HK-2 (cell line): ENCODE measurements at regions not wholly inside any gene's neighbourhood (a gene's known extent, or its start where the extent isn't known, plus 50 kb on each side); places are given as distances from the start of the nearest gene placed in this dataset.
"Not testable (repeated sequence)": the region's sequence is repeated elsewhere in the genome, so short reads cannot be mapped to it uniquely, and the experiment has no call there.

Experiments
- DNase-seq: peaks from one replicate; pipeline ENCODE4 v3.0.0-alpha.2; 2018; ENCODE audit not compliant: unreplicated experiment

GRCh38 chr10:3347413-3348182 lies 175.0 kb upstream of the PITRM1 start:
- no peak for DNase-seq

- DNase-seq = no peak
Measured at GRCh38 chr10:3346851-3347250, 174.3 kb upstream of the PITRM1 start.

- no peak for DNase-seq
Measured at GRCh38 chr10:3342771-3343170, 170.2 kb upstream of the PITRM1 start.

GRCh38 chr10:3340127-3340730 lies 167.6 kb upstream of the PITRM1 start:
- DNase-seq = no peak

- no peak for DNase-seq
Measured at GRCh38 chr10:3339531-3339950, 167.0 kb upstream of the PITRM1 start.

GRCh38 chr10:3339121-3339520 lies 166.5 kb upstream of the PITRM1 start:
- no peak for DNase-seq

GRCh38 chr10:3337741-3338140 lies 165.2 kb upstream of the PITRM1 start:
- no peak for DNase-seq

- no peak for DNase-seq
Measured at GRCh38 chr10:3336673-3337293, 164.2 kb upstream of the PITRM1 start.

GRCh38 chr10:3333426-3333825 lies 160.8 kb upstream of the PITRM1 start:
- DNase-seq = no peak

- no peak for DNase-seq
Measured at GRCh38 chr10:3331690-3332230, 159.2 kb upstream of the PITRM1 start.

GRCh38 chr10:3331187-3331586 lies 158.6 kb upstream of the PITRM1 start:
- DNase-seq = no peak

GRCh38 chr10:3330663-3331062 lies 158.1 kb upstream of the PITRM1 start:
- peak; percentile 38 for DNase-seq

- DNase-seq = no peak
Measured at GRCh38 chr10:3325954-3326750, 153.6 kb upstream of the PITRM1 start.

GRCh38 chr10:3324612-3325038 lies 152.0 kb upstream of the PITRM1 start:
- DNase-seq = no peak

GRCh38 chr10:3323865-3324498 lies 151.4 kb upstream of the PITRM1 start:
- no peak for DNase-seq

GRCh38 chr10:3321123-3321522 lies 148.5 kb upstream of the PITRM1 start:
- DNase-seq = no peak

GRCh38 chr10:3319811-3320226 lies 147.2 kb upstream of the PITRM1 start:
- no peak for DNase-seq

GRCh38 chr10:3318480-3318807 lies 145.9 kb upstream of the PITRM1 start:
- not testable (repeated sequence) for DNase-seq

- not testable (repeated sequence) for DNase-seq
Measured at GRCh38 chr10:3317553-3318479, 145.2 kb upstream of the PITRM1 start.

- DNase-seq = not testable (repeated sequence)
Measured at GRCh38 chr10:3314445-3315085, 142.0 kb upstream of the PITRM1 start.
